ENCODE measurements at regions not wholly inside any gene's neighbourhood (a gene's known extent, or its start where the extent isn't known, plus 50 kb on each side); places are given as distances from the start of the nearest gene placed in this dataset.

- Histone ChIP-seq H2AFZ (no peak overlapping the region), H3K79me2 (replicated peaks; ENCODE audit: insufficient read depth) (no peaks in the 10 kb centered on the region), H3K9me2 (ENCODE audit: insufficient read depth) (no peaks in the 10 kb centered on the region), H4K20me1 (replicated peaks; ENCODE audit: insufficient read depth) (no peaks in the 10 kb centered on the region), H3K36me3 (ENCODE audit: insufficient read depth) (no peaks in the 10 kb centered on the region), H3F3A (replicated peaks; ENCODE audit: low read depth) (no peaks in the 10 kb centered on the region), H3K4me3 (no peak overlapping the region; the same call in 1 of the 2 replicates), H3K27me3 (ENCODE audit: insufficient read depth) (no peaks in the 10 kb centered on the region), H3K4me2 (peak overlapping the region; percentile 19), H3K4me1 (ENCODE audit: insufficient read depth) (peaks cover 41% of the 10 kb centered on the region), H3K27ac (ENCODE audit: low read depth) (peak overlapping the region; percentile 85)
- TF ChIP-seq REST (IDR thresholded peaks at IDR 0.05; ENCODE audit: unreplicated experiment): no peak
- TF ChIP-seq NANOG (IDR thresholded peaks at IDR 0.05; ENCODE audit: borderline replicate concordance): peak; percentile 95
- no peak for TF ChIP-seq JUNB (IDR thresholded peaks at IDR 0.05; ENCODE audit: unreplicated experiment)
- Mint-ChIP-seq H3K27me3 (ENCODE audit: insufficient read depth, low read depth, poor library complexity) (no peaks in the 10 kb centered on the region), H3K36me3 (ENCODE audit: low read depth) (peaks cover 49% of the 10 kb centered on the region), H3K4me1 (peaks cover 61% of the 10 kb centered on the region), H3K9me3 (peaks cover 14% of the 10 kb centered on the region), H3K27ac (peak overlapping the region; percentile 4; the same call in 1 of the 2 replicates), H3K4me3 (peak overlapping the region; percentile 5; the same call in 1 of the 3 replicates)
- DNase-seq (ENCODE audit: low spot score): peak; percentile 54
- peak; percentile 89 for ATAC-seq
Measured at GRCh38 chr4:58600290-58600689, 1490.1 kb upstream of the IGFBP7 start.

GRCh38 chr4:58590722-58591121 is 1480.5 kb upstream of the IGFBP7 start:
- Mint-ChIP-seq H3K27me3 (ENCODE audit: insufficient read depth, low read depth, poor library complexity) (peaks cover 4% of the 10 kb centered on the region), H3K4me1 (peaks cover 4% of the 10 kb centered on the region; the same call in 2 of the 3 replicates), H3K36me3 (ENCODE audit: low read depth) (peaks cover 12% of the 10 kb centered on the region; the same call in 2 of the 3 replicates), H3K4me3 (no peak overlapping the region), H3K9me3 (0 out of 3 replicates have a peak, but pooled peaks cover 4% of the 10 kb centered on the region), H3K27ac (no peak overlapping the region)
- H3K4me3 ChIP-seq: no peak overlapping the region
- no peak overlapping the region for H2AFZ ChIP-seq
- H3K27me3 ChIP-seq (ENCODE audit: insufficient read depth): no peaks in the 10 kb centered on the region
- H3K4me1 ChIP-seq (ENCODE audit: insufficient read depth): no peaks in the 10 kb centered on the region
- DNase-seq (ENCODE audit: low spot score) (no peak), ATAC-seq (no peak)
- H3K79me2 ChIP-seq (replicated peaks; ENCODE audit: insufficient read depth): no peaks in the 10 kb centered on the region
- H3K36me3 ChIP-seq (ENCODE audit: insufficient read depth): peaks cover 5% of the 10 kb centered on the region; the same call in 1 of the 2 replicates
- no peak overlapping the region for H3K4me2 ChIP-seq
- no peaks in the 10 kb centered on the region for H4K20me1 ChIP-seq (replicated peaks; ENCODE audit: insufficient read depth)
- H3K27ac ChIP-seq (ENCODE audit: low read depth): no peak overlapping the region
- H3F3A ChIP-seq (replicated peaks; ENCODE audit: low read depth): no peaks in the 10 kb centered on the region
- peaks cover 5% of the 10 kb centered on the region; the same call in 1 of the 2 replicates for H3K9me2 ChIP-seq (ENCODE audit: insufficient read depth)
- no peak for TF ChIP-seq JUNB (IDR thresholded peaks at IDR 0.05; ENCODE audit: unreplicated experiment)
- no peak for TF ChIP-seq ZNF114 (CRISPR knock-in tag; IDR thresholded peaks at IDR 0.05)
- TF ChIP-seq ZNF331 (CRISPR knock-in tag; IDR thresholded peaks at IDR 0.05; ENCODE audit: low read depth): no peak
- no peak for TF ChIP-seq ZNF462 (CRISPR knock-in tag; IDR thresholded peaks at IDR 0.05)
- TF ChIP-seq POLR2AphosphoS5 (IDR thresholded peaks at IDR 0.05; ENCODE audit: low read depth): no peak
- no peak for TF ChIP-seq CTCF (conservative IDR thresholded peaks at IDR 0.05; ENCODE audit: low read depth in 2 of 2)
- TF ChIP-seq STAT1 (IDR thresholded peaks at IDR 0.05; ENCODE audit: unreplicated experiment): no peak

Measured in GM23338 (cell line).